ENCODE measurements at regions not wholly inside any gene's neighbourhood (a gene's known extent, or its start where the extent isn't known, plus 50 kb on each side); places are given as distances from the start of the nearest gene placed in this dataset.
"Not testable (repeated sequence)": the region's sequence is repeated elsewhere in the genome, so short reads cannot be mapped to it uniquely, and the experiment has no call there.

DNA sequence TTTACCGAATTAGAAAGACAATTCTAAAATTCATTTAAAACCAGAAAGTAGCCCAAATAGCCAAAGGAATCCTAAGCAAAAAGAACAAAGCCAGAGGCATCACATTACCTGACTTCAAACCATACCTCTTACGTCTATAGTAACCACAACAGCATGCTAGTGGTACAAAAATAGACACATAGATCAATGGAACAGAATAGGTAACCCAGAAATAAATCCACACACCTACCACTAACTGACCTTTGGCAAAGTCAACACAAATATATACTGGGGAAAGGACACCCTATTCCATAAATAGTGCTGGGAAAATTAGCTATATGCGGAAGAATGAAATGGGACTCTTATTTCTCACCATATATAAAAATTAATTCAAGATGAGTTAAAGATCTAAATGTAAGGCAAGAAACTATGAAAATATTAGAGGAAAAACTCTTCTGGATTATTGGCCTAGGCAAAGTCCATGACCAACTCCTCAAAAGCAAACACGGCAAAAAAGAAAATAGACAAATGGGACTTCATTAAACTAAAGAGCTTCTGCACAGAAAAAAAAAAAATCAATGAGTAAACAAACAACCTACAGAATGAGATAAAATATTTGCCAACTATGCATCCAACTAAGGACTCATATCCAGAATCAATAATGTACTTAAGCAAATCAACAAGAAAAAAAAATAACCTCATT is 568.9 kb downstream of the SOX5 start:
- Histone ChIP-seq H2BK5ac (ENCODE audit: insufficient read length, low read length) (no peak overlapping the region), H3K4me1 (ENCODE audit: insufficient read depth, low read length) (no peaks in the 10 kb centered on the region), H3K9ac (ENCODE audit: extremely low read depth, insufficient read length, low read length) (no peak overlapping the region), H2BK120ac (ENCODE audit: low read depth, low read length, poor library complexity, severe bottlenecking) (no peak overlapping the region), H2AFZ (ENCODE audit: low read length) (no peak overlapping the region), H3K18ac (ENCODE audit: insufficient read length, low read depth, low read length) (no peak overlapping the region), H2BK20ac (ENCODE audit: low read depth, low read length, poor library complexity, severe bottlenecking) (no peak overlapping the region), H3K9me3 (ENCODE audit: control insufficient read depth, low read depth, low read length) (no peaks in the 10 kb centered on the region), H3K23ac (ENCODE audit: insufficient read length, low read depth, low read length) (no peak overlapping the region), H3K56ac (ENCODE audit: insufficient read length, low read depth, low read length) (no peak overlapping the region), H4K8ac (replicated peaks; ENCODE audit: insufficient read length, low read depth, low read length) (no peak overlapping the region), H3K14ac (ENCODE audit: insufficient read depth, low read length) (no peak overlapping the region), H4K91ac (ENCODE audit: insufficient read length, low read depth, low read length) (no peak overlapping the region), H4K5ac (ENCODE audit: insufficient read length, low read depth, low read length) (no peak overlapping the region), H3T11ph (ENCODE audit: low read length) (no peak overlapping the region), H3K79me2 (ENCODE audit: insufficient read depth, low read length) (no peaks in the 10 kb centered on the region), H2BK15ac (ENCODE audit: low read depth, low read length) (no peak overlapping the region), H3K4me2 (ENCODE audit: insufficient read depth, insufficient read length, low read length) (no peak overlapping the region), H3K27me3 (ENCODE audit: insufficient read depth, low read length) (no peaks in the 10 kb centered on the region), H4K20me1 (ENCODE audit: control insufficient read depth, insufficient read depth, insufficient read length) (no peaks in the 10 kb centered on the region), H3K4ac (ENCODE audit: low read depth, low read length) (no peak overlapping the region), H3K79me1 (ENCODE audit: insufficient read depth, low read depth, low read length, poor library complexity, severe bottlenecking) (no peaks in the 10 kb centered on the region), H3K23me2 (ENCODE audit: insufficient read length, low read depth, low read length, poor library complexity, severe bottlenecking) (no peaks in the 10 kb centered on the region), H2AK5ac (ENCODE audit: insufficient read length, low read length) (no peak overlapping the region), H3K27ac (ENCODE audit: insufficient read length, low read depth, low read length) (no peak overlapping the region), H2BK12ac (ENCODE audit: insufficient read length, low read depth, low read length) (no peak overlapping the region)
- WGBS (ENCODE audit: extremely low coverage, insufficient read length, low lambda C conversion rate) = no CpG with 5 or more reads among the region's 4 CpGs
- peaks cover 12 to 13% of the 10 kb centered on the region in 2 experiments for H3K9me3 Mint-ChIP-seq
- H3K27me3 Mint-ChIP-seq (ENCODE audit: low read depth) = no peaks in the 10 kb centered on the region
- H3K36me3 Mint-ChIP-seq (ENCODE audit: insufficient read depth in 1 of 3, low read depth in 3 of 3) = no peaks in the 10 kb centered on the region; a peak in 2 of 7 replicates
- DNase-seq = no peak
- TF ChIP-seq, protein P1, sequence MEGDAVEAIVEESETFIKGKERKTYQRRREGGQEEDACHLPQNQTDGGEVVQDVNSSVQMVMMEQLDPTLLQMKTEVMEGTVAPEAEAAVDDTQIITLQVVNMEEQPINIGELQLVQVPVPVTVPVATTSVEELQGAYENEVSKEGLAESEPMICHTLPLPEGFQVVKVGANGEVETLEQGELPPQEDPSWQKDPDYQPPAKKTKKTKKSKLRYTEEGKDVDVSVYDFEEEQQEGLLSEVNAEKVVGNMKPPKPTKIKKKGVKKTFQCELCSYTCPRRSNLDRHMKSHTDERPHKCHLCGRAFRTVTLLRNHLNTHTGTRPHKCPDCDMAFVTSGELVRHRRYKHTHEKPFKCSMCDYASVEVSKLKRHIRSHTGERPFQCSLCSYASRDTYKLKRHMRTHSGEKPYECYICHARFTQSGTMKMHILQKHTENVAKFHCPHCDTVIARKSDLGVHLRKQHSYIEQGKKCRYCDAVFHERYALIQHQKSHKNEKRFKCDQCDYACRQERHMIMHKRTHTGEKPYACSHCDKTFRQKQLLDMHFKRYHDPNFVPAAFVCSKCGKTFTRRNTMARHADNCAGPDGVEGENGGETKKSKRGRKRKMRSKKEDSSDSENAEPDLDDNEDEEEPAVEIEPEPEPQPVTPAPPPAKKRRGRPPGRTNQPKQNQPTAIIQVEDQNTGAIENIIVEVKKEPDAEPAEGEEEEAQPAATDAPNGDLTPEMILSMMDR (conservative IDR thresholded peaks at IDR 0.05) = no peak
- no peak overlapping the region for H3K27ac Mint-ChIP-seq
- peaks cover 0 to under 1% of the 10 kb centered on the region in 2 experiments; a peak in 2 of 4 replicates for H3K4me1 Mint-ChIP-seq
- H3K4me3 Mint-ChIP-seq = no peak overlapping the region

DNA sequence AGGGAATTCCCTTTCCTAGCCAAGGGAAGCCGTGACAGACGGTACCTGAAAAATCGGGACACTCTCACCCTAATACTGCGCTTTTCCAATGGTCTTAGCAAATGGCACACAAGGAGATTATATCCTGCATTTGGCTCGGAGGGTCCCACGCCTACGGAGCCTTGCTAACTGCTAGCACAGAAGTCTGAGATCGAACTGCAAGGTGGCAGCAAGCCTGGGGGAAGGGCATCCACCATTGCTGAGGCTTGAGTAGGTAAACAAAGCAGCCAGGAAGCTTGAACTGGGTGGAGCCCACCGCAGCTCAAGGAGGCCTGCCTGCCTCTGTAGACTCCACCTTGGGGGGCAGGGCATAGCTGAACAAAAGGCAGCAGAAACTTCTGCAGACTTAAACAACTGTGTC is 560.6 kb downstream of the SOX5 start:
- H3K9ac ChIP-seq (ENCODE audit: extremely low read depth, insufficient read length, low read length); H2BK12ac ChIP-seq (ENCODE audit: insufficient read length, low read depth, low read length); H4K20me1 ChIP-seq (ENCODE audit: control insufficient read depth, insufficient read depth, insufficient read length); H3K27ac ChIP-seq (ENCODE audit: insufficient read length, low read depth, low read length); H3K23ac ChIP-seq (ENCODE audit: insufficient read length, low read depth, low read length); H2AK5ac ChIP-seq (ENCODE audit: insufficient read length, low read length); H3K56ac ChIP-seq (ENCODE audit: insufficient read length, low read depth, low read length); H2BK5ac ChIP-seq (ENCODE audit: insufficient read length, low read length); H2AFZ ChIP-seq (ENCODE audit: low read length); H3K14ac ChIP-seq (ENCODE audit: insufficient read depth, low read length); H3K27me3 Mint-ChIP-seq (ENCODE audit: low read depth); H4K8ac ChIP-seq (replicated peaks; ENCODE audit: insufficient read length, low read depth, low read length); H3K79me2 ChIP-seq (ENCODE audit: insufficient read depth, low read length); H4K91ac ChIP-seq (ENCODE audit: insufficient read length, low read depth, low read length); H2BK20ac ChIP-seq (ENCODE audit: low read depth, low read length, poor library complexity, severe bottlenecking); H3K79me1 ChIP-seq (ENCODE audit: insufficient read depth, low read depth, low read length, poor library complexity, severe bottlenecking); H2BK120ac ChIP-seq (ENCODE audit: low read depth, low read length, poor library complexity, severe bottlenecking); H3K23me2 ChIP-seq (ENCODE audit: insufficient read length, low read depth, low read length, poor library complexity, severe bottlenecking); H3K9me3 ChIP-seq (ENCODE audit: control insufficient read depth, low read depth, low read length); H3T11ph ChIP-seq (ENCODE audit: low read length); H3K4me1 Mint-ChIP-seq; DNase-seq; H3K27me3 ChIP-seq (ENCODE audit: insufficient read depth, low read length); H3K4me1 ChIP-seq (ENCODE audit: insufficient read depth, low read length); H3K4ac ChIP-seq (ENCODE audit: low read depth, low read length); H3K27ac Mint-ChIP-seq; H3K18ac ChIP-seq (ENCODE audit: insufficient read length, low read depth, low read length); H2BK15ac ChIP-seq (ENCODE audit: low read depth, low read length); H4K5ac ChIP-seq (ENCODE audit: insufficient read length, low read depth, low read length); H3K4me3 Mint-ChIP-seq; H3K4me2 ChIP-seq (ENCODE audit: insufficient read depth, insufficient read length, low read length): not testable (repeated sequence)
- WGBS (ENCODE audit: extremely low coverage, insufficient read length, low lambda C conversion rate) = no CpG with 5 or more reads among the region's 9 CpGs
- Mint-ChIP-seq H3K36me3 (ENCODE audit: insufficient read depth in 1 of 3, low read depth in 3 of 3) (peaks cover 3 to 14% (median 11%) of the 10 kb centered on the region in 3 experiments; a peak in 6 of 7 replicates), H3K9me3 (peaks cover 15 to 22% of the 10 kb centered on the region in 2 experiments)
